K562 (cell line): ENCODE measurements at regions not wholly inside any gene's neighbourhood (a gene's known extent, or its start where the extent isn't known, plus 50 kb on each side); places are given as distances from the start of the nearest gene placed in this dataset.

ENCODE experiments used
- ATAC-seq: fragments of 200-7000 bp; cut with Tn5 transposase; 3 replicates; pipeline ENCODE4 v1.9.1; 2020; ENCODE audit warnings: moderate library complexity
- BruUV-seq: library from RNA; stranded (reverse); fragments of 400-500 nt; replicated peaks from 2 replicates; lab custom pipeline; 2021; lab: Mats Ljungman, UMichigan
- CTCF ChIA-PET: fragments of 300-600 bp; formaldehyde crosslinking; extraction: SDS; loops from one replicate; lab custom pipeline; 2021; ENCODE audit warnings: low intra/inter-chr PET ratio; lab: Yijun Ruan, JAX
- POLR2A ChIA-PET: fragments of 300-600, 350-650 bp; sonication (Branson Sonifier 250); formaldehyde crosslinking; extraction: SDS; loops from one replicate; lab custom pipeline; 2021; ENCODE audit warnings: antibody characterized with exemption, inconsistent platforms; lab: Yijun Ruan, JAX
- DNase-seq, 4 experiments: peaks; one replicate each; pipeline versions ENCODE4 v3.0.0 to v3.0.0-alpha.2; 2011 to 2018; ENCODE audit warnings: low spot score in 3 of 4, mixed read lengths in 3 of 4; ENCODE audit errors: extremely low read depth in 1 of 4
- FAIRE-seq: peaks from 2 replicates; lab custom pipeline; 2011; peaks lifted over from hg19 to GRCh38; lab: Jason Lieb, UNC
- H2AFZ ChIP-seq: 2 replicates; pipeline ENCODE4 v1.6.0; 2011; ENCODE audit warnings: low read depth, low read length, control low read depth, inconsistent platforms
- H3K27ac ChIP-seq: fragments of 200-600 bp; 3 replicates; pipeline ENCODE4 v1.8.0; 2011; ENCODE audit warnings: low read depth, mild to moderate bottlenecking, control low read depth, inconsistent platforms, low read length, moderate library complexity, mixed read lengths; ENCODE audit errors: extremely low read depth
- H3K27me3 ChIP-seq, 2 experiments: fragments of 300-600 bp in 1 of 2; 2 replicates in 1 of 2; 3 replicates in 1 of 2; pipeline versions ENCODE4 v1.6.0 to v1.8.0; 2011; ENCODE audit warnings: inconsistent platforms in 2 of 2, low read length in 2 of 2, mild to moderate bottlenecking in 1 of 2, mixed read lengths in 1 of 2, moderate library complexity in 1 of 2; ENCODE audit not compliant: control insufficient read depth in 2 of 2, insufficient read depth in 2 of 2
- H3K36me3 ChIP-seq: fragments of 300-600 bp; 3 replicates; pipeline ENCODE4 v1.8.0; 2011; ENCODE audit warnings: mild to moderate bottlenecking, low read length, inconsistent platforms; ENCODE audit not compliant: control insufficient read depth, insufficient read depth
- H3K4me1 ChIP-seq, 2 experiments: fragments of 200-600 bp in 1 of 2; replicated peaks in 1 of 2; 2 replicates in 1 of 2; 3 replicates in 1 of 2; pipeline versions ENCODE4 v1.5.1 to v1.8.0; 2011; ENCODE audit warnings: inconsistent platforms in 2 of 2, low read length in 2 of 2, mild to moderate bottlenecking in 1 of 2, mixed read lengths in 1 of 2, moderate library complexity in 1 of 2; ENCODE audit not compliant: control insufficient read depth in 2 of 2, insufficient read depth in 2 of 2
- H3K4me2 ChIP-seq: 2 replicates; pipeline ENCODE4 v1.6.1; 2011; ENCODE audit warnings: low read length, control low read depth, inconsistent platforms, mixed read lengths; ENCODE audit not compliant: insufficient read depth
- H3K4me3 ChIP-seq: fragments of 200-600 bp; sonication (generic), shearing (Covaris generic); 2 replicates; pipeline ENCODE4 v1.5.1; 2016; ENCODE audit warnings: control low read depth, inconsistent platforms
- H3K79me2 ChIP-seq: fragments of 200-600 bp; 3 replicates; pipeline ENCODE4 v1.8.0; 2011; ENCODE audit warnings: low read length, inconsistent platforms; ENCODE audit not compliant: control insufficient read depth, insufficient read depth
- H3K9ac ChIP-seq, 2 experiments: 2 replicates each; pipeline versions ENCODE4 v1.6.0 to v1.6.1; 2011; ENCODE audit warnings: low read depth in 2 of 2, low read length in 2 of 2, control low read depth in 1 of 2, inconsistent platforms in 1 of 2, mild to moderate bottlenecking in 1 of 2, mixed read lengths in 1 of 2; ENCODE audit not compliant: insufficient read depth in 1 of 2
- H3K9me1 ChIP-seq: one replicate; pipeline ENCODE4 v1.6.0; 2011; ENCODE audit warnings: inconsistent platforms, mild to moderate bottlenecking, low read length, moderate library complexity; ENCODE audit not compliant: control insufficient read depth, insufficient read depth
- H3K9me3 ChIP-seq: replicated peaks from 2 replicates; pipeline ENCODE4 v1.5.1; 2011; ENCODE audit warnings: low read depth, low read length, inconsistent platforms; ENCODE audit not compliant: control insufficient read depth, insufficient read depth
- H4K20me1 ChIP-seq: replicated peaks from 2 replicates; pipeline ENCODE4 v1.6.1; 2011; ENCODE audit warnings: low read length, inconsistent platforms, mixed read lengths; ENCODE audit not compliant: control insufficient read depth, insufficient read depth
- DNMT1 ChIP-seq: fragments of 450-650 bp; IDR thresholded peaks from 2 replicates; pipeline ENCODE4 v1.6.1; 2016; ENCODE audit warnings: antibody characterized with exemption, mild to moderate bottlenecking
- ERF ChIP-seq: fragments of 450-650 bp; formaldehyde crosslinking; IDR thresholded peaks from 2 replicates; pipeline ENCODE4 v1.4.0; 2020; ENCODE audit warnings: mild to moderate bottlenecking, mixed read lengths
- GATAD2B ChIP-seq: fragments of 450-650 bp; IDR thresholded peaks from 2 replicates; pipeline ENCODE4 v1.6.1; 2017; ENCODE audit warnings: mild to moderate bottlenecking, borderline replicate concordance
- HDAC1 ChIP-seq, 2 experiments: fragments of 450-650 bp; IDR thresholded peaks; 2 replicates each; pipeline ENCODE4 v1.6.1; 2016 to 2017; ENCODE audit warnings: inconsistent platforms in 1 of 2, mild to moderate bottlenecking in 1 of 2, moderate library complexity in 1 of 2
- MXI1 ChIP-seq: IDR thresholded peaks from 2 replicates; pipeline ENCODE4 v1.6.1; 2011; ENCODE audit warnings: low read depth, mild to moderate bottlenecking, improper control_type of control experiment, low read length
- NCOA4 ChIP-seq: fragments of 450-650 bp; IDR thresholded peaks from 2 replicates; pipeline ENCODE4 v1.6.1; 2018; ENCODE audit warnings: mild to moderate bottlenecking; ENCODE audit not compliant: partially characterized antibody
- NR3C1 ChIP-seq: sonication (generic); formaldehyde crosslinking; IDR thresholded peaks from 2 replicates; pipeline ENCODE4 v1.8.1; 2022; ENCODE audit warnings: missing genetic modification reagents
- RFX1 ChIP-seq: fragments of 450-650 bp; IDR thresholded peaks from 2 replicates; pipeline ENCODE4 v1.6.1; 2016; ENCODE audit warnings: mild to moderate bottlenecking, moderate library complexity
- SP1 ChIP-seq: sonication (generic); formaldehyde crosslinking; IDR thresholded peaks from 2 replicates; pipeline ENCODE4 v1.8.1; 2022; ENCODE audit warnings: mild to moderate bottlenecking, missing genetic modification reagents
- WGBS: fragments of 100-300 bp; shearing (Covaris generic); methylation state at CpG from one replicate; pipeline ENCODE4 v1.1.6; 2016; ENCODE audit warnings: low coverage, mixed read lengths; ENCODE audit not compliant: insufficient coverage; ENCODE audit errors: missing lambda C conversion rate; 5-methylcytosine and 5-hydroxymethylcytosine counted together
- in situ Hi-C: fragments of 300-500 bp; cut with MboI; formaldehyde crosslinking; loops from 4 replicates; pipeline ENCODE4 v1.15.0; 2018; ENCODE audit warnings: inconsistent platforms, mixed read lengths
- intact Hi-C: fragments of 100-400 bp; cut with micrococcal nuclease; formaldehyde crosslinking; loops from 2 replicates; pipeline ENCODE4 v1.14.2; 2022
- TF ChIP-seq, protein P1 (sequence below): fragments of 450-650 bp; formaldehyde crosslinking; IDR thresholded peaks from 2 replicates; pipeline ENCODE4 v1.4.0; 2020; ENCODE audit warnings: mild to moderate bottlenecking, mixed read lengths

DNA sequence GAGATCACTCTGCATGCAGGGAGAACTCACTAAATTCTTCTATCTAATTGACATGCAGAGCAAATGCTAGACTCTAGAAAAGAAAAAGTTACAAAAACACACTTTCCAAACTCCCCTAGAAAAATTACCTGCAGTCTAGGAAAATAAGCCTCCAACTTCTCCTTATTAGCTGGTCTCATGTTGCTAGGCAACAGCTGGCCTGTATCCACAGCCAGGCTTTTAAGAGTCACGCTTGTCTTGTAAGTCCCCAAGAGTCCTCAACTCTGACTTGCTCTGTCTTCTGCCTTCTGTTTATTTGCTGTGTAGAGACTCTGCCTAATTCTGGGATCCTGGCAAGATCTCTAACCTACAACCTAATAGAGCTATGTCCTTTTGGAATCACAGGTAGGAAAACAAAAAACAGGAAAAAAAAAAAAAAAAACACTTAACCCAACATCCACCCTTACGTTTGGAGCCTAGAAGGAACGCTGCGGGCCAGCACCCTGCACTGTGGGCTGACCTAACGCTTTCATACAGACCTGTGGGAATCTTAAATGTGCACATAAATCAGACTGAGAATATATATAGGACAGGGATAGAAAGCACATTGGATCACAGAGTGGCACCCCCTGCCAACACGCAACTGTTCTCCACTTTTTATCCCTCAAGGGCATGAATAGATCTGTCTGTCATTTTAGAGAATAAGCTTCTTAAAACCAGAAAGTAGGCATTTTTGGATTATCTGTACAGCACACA lies 117.0 kb upstream of the PTPRZ1 start:
- BruUV-seq = no TSS peak
- no peaks in the 10 kb centered on the region for H3K9me1 ChIP-seq
- ATAC-seq = no peak
- no peak overlapping the region for H3K4me2 ChIP-seq
- H3K9ac ChIP-seq = no peak overlapping the region
- no peaks in the 10 kb centered on the region for H3K36me3 ChIP-seq
- no peak for DNase-seq
- H3K4me3 ChIP-seq = no peak overlapping the region
- no peaks in the 10 kb centered on the region for H3K4me1 ChIP-seq
- TF ChIP-seq RFX1 (peak; percentile 65), SP1 (CRISPR knock-in tag) (no peak)
- TF ChIP-seq, all 486 proteins: peak for 1
- in situ Hi-C loops (no loop called here), intact Hi-C loops (no loop called here)
- Histone ChIP-seq H3K79me2 (no peaks in the 10 kb centered on the region), H3K27ac (no peak overlapping the region), H3K9me3 (no peaks in the 10 kb centered on the region; the same call in 1 of the 2 replicates), H3K27me3 (no peaks in the 10 kb centered on the region), H4K20me1 (no peaks in the 10 kb centered on the region), H2AFZ (no peak overlapping the region)
- POLR2A ChIA-PET = no interaction called here
- FAIRE-seq = no peak
- CTCF ChIA-PET = no interaction called here
- 2% methylated on average over 6 of the region's 6 CpGs for WGBS

- no peaks in the 10 kb centered on the region for H3K27me3 ChIP-seq
- no peaks in the 10 kb centered on the region for H3K36me3 ChIP-seq
- H3K9ac ChIP-seq = no peak overlapping the region
- ATAC-seq = no peak
- H3K9me1 ChIP-seq = no peaks in the 10 kb centered on the region
- no peak for FAIRE-seq
- intact Hi-C loops (no loop called here), in situ Hi-C loops (no loop called here)
- no peak for TF ChIP-seq MXI1
- TF ChIP-seq NCOA4 = no peak
- no peak for TF ChIP-seq GATAD2B
- no peak for TF ChIP-seq NR3C1 (CRISPR knock-in tag)
- TF ChIP-seq, protein P1, sequence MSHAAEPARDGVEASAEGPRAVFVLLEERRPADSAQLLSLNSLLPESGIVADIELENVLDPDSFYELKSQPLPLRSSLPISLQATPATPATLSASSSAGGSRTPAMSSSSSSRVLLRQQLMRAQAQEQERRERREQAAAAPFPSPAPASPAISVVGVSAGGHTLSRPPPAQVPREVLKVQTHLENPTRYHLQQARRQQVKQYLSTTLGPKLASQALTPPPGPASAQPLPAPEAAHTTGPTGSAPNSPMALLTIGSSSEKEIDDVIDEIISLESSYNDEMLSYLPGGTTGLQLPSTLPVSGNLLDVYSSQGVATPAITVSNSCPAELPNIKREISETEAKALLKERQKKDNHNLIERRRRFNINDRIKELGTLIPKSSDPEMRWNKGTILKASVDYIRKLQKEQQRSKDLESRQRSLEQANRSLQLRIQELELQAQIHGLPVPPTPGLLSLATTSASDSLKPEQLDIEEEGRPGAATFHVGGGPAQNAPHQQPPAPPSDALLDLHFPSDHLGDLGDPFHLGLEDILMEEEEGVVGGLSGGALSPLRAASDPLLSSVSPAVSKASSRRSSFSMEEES (CRISPR knock-in tag) = peak; percentile 61
- TF ChIP-seq HDAC1 (IDR thresholded peaks at IDR 0.05) = no peak
- no peak for TF ChIP-seq DNMT1
- TF ChIP-seq ERF (CRISPR knock-in tag) = no peak
- no peak for DNase-seq
- H4K20me1 ChIP-seq = no peaks in the 10 kb centered on the region
- H2AFZ ChIP-seq = no peak overlapping the region
- H3K79me2 ChIP-seq = no peaks in the 10 kb centered on the region
- ChIA-PET CTCF (no interaction called here), POLR2A (no interaction called here)
- no peak overlapping the region for H3K27ac ChIP-seq
- BruUV-seq = no TSS peak
- H3K4me2 ChIP-seq = no peak overlapping the region
- no peak overlapping the region for H3K4me3 ChIP-seq
- no peaks in the 10 kb centered on the region for H3K4me1 ChIP-seq
- WGBS = 0% methylated on average over 2 of the region's 2 CpGs
- no peaks in the 10 kb centered on the region; the same call in 1 of the 2 replicates for H3K9me3 ChIP-seq
Measured at GRCh38 chr7:121755286-121755685, 117.7 kb upstream of the PTPRZ1 start.
